GM12891 (cell line): ENCODE measurements at regions not wholly inside any gene's neighbourhood (a gene's known extent, or its start where the extent isn't known, plus 50 kb on each side); places are given as distances from the start of the nearest gene placed in this dataset.
"Not testable (repeated sequence)": the region's sequence is repeated elsewhere in the genome, so short reads cannot be mapped to it uniquely, and the experiment has no call there.

Experiments
- DNase-seq: peaks from one replicate; pipeline ENCODE4 v3.0.0; 2011; ENCODE audit warnings: low spot score; ENCODE audit not compliant: insufficient read length
- FAIRE-seq: peaks from 2 replicates; lab custom pipeline; 2011; peaks lifted over from hg19 to GRCh38; lab: Jason Lieb, UNC
- PAX5 ChIP-seq: IDR thresholded peaks from 2 replicates; pipeline ENCODE4 v1.6.1; 2011; ENCODE audit warnings: low read length, moderate library complexity, mild to moderate bottlenecking; ENCODE audit not compliant: insufficient read depth, severe bottlenecking
- POLR2A ChIP-seq: IDR thresholded peaks from 2 replicates; pipeline ENCODE4 v1.6.1; 2011; ENCODE audit warnings: low read depth, low read length, control low read depth
- POLR2AphosphoS5 ChIP-seq: IDR thresholded peaks from 2 replicates; pipeline ENCODE4 v1.6.1; 2011; ENCODE audit warnings: low read depth, low read length, control low read depth
- POU2F2 ChIP-seq: IDR thresholded peaks from 2 replicates; pipeline ENCODE4 v1.6.1; 2011; ENCODE audit warnings: low read depth, mild to moderate bottlenecking, control low read depth, low read length, moderate library complexity
- SPI1 ChIP-seq: IDR thresholded peaks from 2 replicates; pipeline ENCODE4 v1.6.1; 2011; ENCODE audit warnings: low read depth, low read length, control low read depth
- TAF1 ChIP-seq: IDR thresholded peaks from 2 replicates; pipeline ENCODE4 v1.6.1; 2011; ENCODE audit warnings: low read depth, low read length, control low read depth

- TF ChIP-seq POLR2AphosphoS5 (no peak), PAX5 (no peak), POLR2A (no peak), SPI1 (no peak), TAF1 (no peak), POU2F2 (no peak)
- no peak for DNase-seq
- no peak for FAIRE-seq
These were observed 341.8 kb upstream of the GJE1 start for GRCh38 chr6:141790921-141791320.

GRCh38 chr6:141788096-141788495 is 344.6 kb upstream of the GJE1 start:
- FAIRE-seq (no peak), DNase-seq (no peak)
- TF ChIP-seq SPI1 = no peak
- TF ChIP-seq POU2F2 = no peak
- TF ChIP-seq TAF1 = no peak
- no peak for TF ChIP-seq POLR2AphosphoS5
- no peak for TF ChIP-seq POLR2A
- TF ChIP-seq PAX5 = no peak

GRCh38 chr6:141783585-141783984 is 349.1 kb upstream of the GJE1 start:
- DNase-seq (no peak), FAIRE-seq (no peak)
- TF ChIP-seq POLR2A = no peak
- TF ChIP-seq TAF1 = no peak
- no peak for TF ChIP-seq PAX5
- TF ChIP-seq SPI1 = no peak
- no peak for TF ChIP-seq POLR2AphosphoS5
- TF ChIP-seq POU2F2 = no peak

GRCh38 chr6:141780296-141780695 is 352.4 kb upstream of the GJE1 start:
- no peak for FAIRE-seq
- TF ChIP-seq TAF1 (no peak), POU2F2 (no peak), POLR2AphosphoS5 (no peak), POLR2A (no peak), SPI1 (no peak), PAX5 (no peak)
- DNase-seq = no peak

DNA sequence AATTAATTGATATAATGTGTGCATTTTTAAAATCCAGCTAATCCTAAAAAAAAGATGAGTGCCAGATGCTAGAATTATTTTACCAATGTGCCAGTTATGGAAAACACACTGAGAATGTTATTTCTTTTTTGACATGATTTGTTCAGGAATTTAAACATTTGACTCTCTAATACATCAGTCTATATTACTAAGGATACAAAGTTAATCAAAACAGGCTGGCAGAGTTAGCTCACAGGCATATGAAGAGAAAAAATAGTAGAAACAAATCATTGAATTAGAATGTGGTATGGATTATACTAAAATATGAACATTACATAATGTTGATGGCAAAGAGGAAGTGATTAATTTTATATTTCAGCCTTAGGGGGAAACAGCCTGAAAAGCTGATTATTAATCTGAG is 368.3 kb upstream of the GJE1 start:
- no peak for DNase-seq
- no peak for FAIRE-seq
- TF ChIP-seq POU2F2 (no peak), PAX5 (no peak), SPI1 (no peak)

- no peak for FAIRE-seq
- DNase-seq = no peak
- TF ChIP-seq SPI1 (no peak), POLR2AphosphoS5 (no peak), POLR2A (no peak), PAX5 (no peak), POU2F2 (no peak), TAF1 (no peak)
These were observed 374.3 kb upstream of the GJE1 start for GRCh38 chr6:141758430-141758829.

GRCh38 chr6:141753180-141753579 is 379.5 kb upstream of the GJE1 start:
- no peak for FAIRE-seq
- DNase-seq = no peak
- no peak for TF ChIP-seq POU2F2
- TF ChIP-seq PAX5 = no peak
- TF ChIP-seq TAF1 = no peak
- no peak for TF ChIP-seq POLR2A
- TF ChIP-seq SPI1 = no peak
- TF ChIP-seq POLR2AphosphoS5 = no peak

DNA sequence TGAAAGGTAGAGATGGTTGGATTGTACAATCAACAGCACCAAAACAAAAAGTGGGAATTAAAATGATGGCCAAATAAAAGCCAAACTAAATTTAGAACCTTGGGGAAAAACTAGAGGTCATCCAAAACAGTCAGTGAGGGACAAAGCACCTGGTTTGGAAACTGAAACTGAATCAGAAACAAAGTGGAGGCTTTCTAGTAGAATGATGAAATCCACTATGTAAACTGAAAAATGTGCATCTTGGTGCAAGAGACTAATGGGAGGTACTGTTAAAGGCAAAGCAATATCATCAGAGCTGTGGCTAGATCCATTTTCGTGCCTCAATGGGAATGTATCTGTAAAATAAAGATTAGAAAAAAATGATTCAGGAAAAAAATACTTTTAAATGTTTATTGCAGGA is 380.0 kb upstream of the GJE1 start:
- FAIRE-seq = no peak
- TF ChIP-seq POU2F2 (no peak), PAX5 (no peak), POLR2A (no peak), TAF1 (no peak), SPI1 (no peak), POLR2AphosphoS5 (no peak)
- no peak for DNase-seq

DNA sequence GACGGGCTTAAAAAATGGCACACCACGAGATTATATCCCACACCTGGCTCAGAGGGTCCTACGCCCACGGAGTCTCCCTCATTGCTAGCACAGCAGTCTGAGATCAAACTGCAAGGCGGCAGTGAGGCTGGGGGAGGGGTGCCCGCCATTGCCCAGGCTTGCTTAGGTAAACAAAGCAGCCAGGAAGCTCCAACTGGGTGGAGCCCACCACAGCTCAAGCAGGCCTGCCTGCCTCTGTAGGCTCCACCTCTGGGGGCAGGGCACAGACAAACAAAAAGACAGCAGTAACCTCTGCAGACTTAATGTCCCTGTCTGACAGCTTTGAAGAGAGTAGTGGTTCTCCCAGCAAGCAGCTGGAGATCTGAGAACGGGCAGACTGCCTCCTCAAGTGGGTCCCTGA is 386.4 kb upstream of the GJE1 start:
- FAIRE-seq, DNase-seq: not testable (repeated sequence)

- no peak for DNase-seq
- FAIRE-seq = no peak
- no peak for TF ChIP-seq POLR2A
- no peak for TF ChIP-seq POLR2AphosphoS5
- TF ChIP-seq PAX5 = no peak
These were observed 387.8 kb upstream of the GJE1 start for GRCh38 chr6:141744971-141745370.
